ENCODE measurements at regions not wholly inside any gene's neighbourhood (a gene's known extent, or its start where the extent isn't known, plus 50 kb on each side); places are given as distances from the start of the nearest gene placed in this dataset.
"Not testable (repeated sequence)": the region's sequence is repeated elsewhere in the genome, so short reads cannot be mapped to it uniquely, and the experiment has no call there.

DNA sequence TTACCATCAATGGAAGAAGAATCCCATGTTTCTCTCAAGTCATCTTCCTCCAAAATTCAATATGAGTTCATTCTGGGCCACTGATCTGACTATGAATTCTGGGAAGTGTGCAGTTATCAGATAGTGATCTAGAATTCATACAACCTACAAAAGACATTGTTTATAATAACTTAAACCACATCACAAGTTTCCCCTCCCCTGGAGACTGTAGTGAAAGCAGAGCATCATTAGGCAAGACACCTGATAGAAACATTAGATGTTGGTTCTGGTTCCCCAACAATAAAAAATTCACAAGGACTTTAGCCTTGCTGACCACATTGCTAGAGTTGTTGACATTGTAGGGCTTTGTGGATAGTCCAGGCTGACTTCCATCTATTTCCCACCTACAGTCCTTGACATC lies 506.4 kb upstream of the JAG1 start:
- Histone ChIP-seq H3K27ac (peak overlapping the region in 3 of 10 donors; percentile 26 to 63 (median 45)), H3K4me3 (no peak overlapping the region), H3K9me3 (peaks cover 0 to 20% (median under 1%) of the 10 kb centered on the region in 11 donors), H3K36me3 (no peaks in the 10 kb centered on the region), H3K4me1 (peaks cover 0 to 18% (median 8%) of the 10 kb centered on the region in 9 donors), H3K27me3 (no peaks in the 10 kb centered on the region)
- TF ChIP-seq, protein P1, sequence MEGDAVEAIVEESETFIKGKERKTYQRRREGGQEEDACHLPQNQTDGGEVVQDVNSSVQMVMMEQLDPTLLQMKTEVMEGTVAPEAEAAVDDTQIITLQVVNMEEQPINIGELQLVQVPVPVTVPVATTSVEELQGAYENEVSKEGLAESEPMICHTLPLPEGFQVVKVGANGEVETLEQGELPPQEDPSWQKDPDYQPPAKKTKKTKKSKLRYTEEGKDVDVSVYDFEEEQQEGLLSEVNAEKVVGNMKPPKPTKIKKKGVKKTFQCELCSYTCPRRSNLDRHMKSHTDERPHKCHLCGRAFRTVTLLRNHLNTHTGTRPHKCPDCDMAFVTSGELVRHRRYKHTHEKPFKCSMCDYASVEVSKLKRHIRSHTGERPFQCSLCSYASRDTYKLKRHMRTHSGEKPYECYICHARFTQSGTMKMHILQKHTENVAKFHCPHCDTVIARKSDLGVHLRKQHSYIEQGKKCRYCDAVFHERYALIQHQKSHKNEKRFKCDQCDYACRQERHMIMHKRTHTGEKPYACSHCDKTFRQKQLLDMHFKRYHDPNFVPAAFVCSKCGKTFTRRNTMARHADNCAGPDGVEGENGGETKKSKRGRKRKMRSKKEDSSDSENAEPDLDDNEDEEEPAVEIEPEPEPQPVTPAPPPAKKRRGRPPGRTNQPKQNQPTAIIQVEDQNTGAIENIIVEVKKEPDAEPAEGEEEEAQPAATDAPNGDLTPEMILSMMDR (IDR thresholded peaks at IDR 0.05) = no peak
- DNase-seq (no peak), ATAC-seq (peak in 4 of 8 donors; percentile 38 to 68 (median 53))
- intact Hi-C loops (cut with DNase I) = loop anchor here in 1 of 10 donors (10.0 kb wide), 1 partner anchor 85 kb away; no protein-coding TSS in a partner anchor

DNA sequence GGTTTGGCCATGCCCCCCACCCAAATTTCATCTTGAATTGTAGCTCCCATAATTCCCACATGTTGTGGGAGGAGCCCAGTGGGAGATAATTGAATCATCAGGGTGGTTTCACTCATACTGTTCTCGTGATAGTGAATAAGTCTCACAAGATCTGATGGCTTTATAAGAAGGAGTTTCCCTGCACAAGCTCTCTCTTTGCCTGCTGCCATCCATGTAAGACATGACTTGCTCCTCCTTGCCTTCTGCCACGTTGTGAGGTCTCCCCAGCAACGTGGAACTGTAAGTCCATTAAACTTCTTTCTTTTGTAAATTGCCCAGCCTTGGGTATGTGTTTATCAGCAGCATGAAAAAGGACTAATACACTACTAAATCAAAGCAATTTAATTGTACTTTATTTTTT lies 507.3 kb upstream of the JAG1 start:
- not testable (repeated sequence) for H3K36me3 ChIP-seq, ATAC-seq, DNase-seq, H3K4me3 ChIP-seq, H3K27me3 ChIP-seq
- Histone ChIP-seq H3K4me1 (peaks cover 0 to 18% (median 8%) of the 10 kb centered on the region in 9 donors), H3K9me3 (peaks cover 0 to 29% (median 3%) of the 10 kb centered on the region in 11 donors), H3K27ac (peak overlapping the region in 1 of 10 donors; percentile 13)
- intact Hi-C loops (cut with DNase I) = loop anchor here in 1 of 10 donors (10.0 kb wide), 1 partner anchor 86 kb away; no protein-coding TSS in a partner anchor
- WGBS, 2 donors = 90 to 91% methylated on average over 3 of the region's 3 CpGs

DNA sequence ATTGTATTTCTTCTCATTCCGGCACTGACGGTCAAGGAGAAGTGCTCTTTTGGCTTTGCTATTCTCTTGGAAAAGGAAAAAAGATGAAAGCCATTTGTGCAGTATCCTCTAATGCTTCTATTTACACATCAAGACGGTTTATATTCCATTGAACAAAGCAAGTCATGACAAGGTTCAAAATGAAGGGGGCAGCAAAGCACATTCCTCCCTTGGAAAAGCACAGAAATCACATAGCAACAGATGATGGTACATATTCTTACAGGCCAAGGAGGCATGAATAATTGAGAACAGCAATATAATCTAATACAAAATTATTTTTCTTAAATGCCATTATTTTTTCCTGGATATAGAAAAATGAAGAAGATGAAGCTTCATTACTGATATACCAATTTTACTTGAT lies 508.2 kb upstream of the JAG1 start:
- DNase-seq (no peak), ATAC-seq (no peak)
- intact Hi-C loops (cut with DNase I) = loop anchor here in 1 of 10 donors (10.0 kb wide), 1 partner anchor 87 kb away; no protein-coding TSS in a partner anchor
- Histone ChIP-seq H3K36me3 (no peaks in the 10 kb centered on the region), H3K27me3 (no peaks in the 10 kb centered on the region), H3K4me1 (peaks cover 0 to 18% (median 8%) of the 10 kb centered on the region in 9 donors), H3K4me3 (no peak overlapping the region), H3K9me3 (peaks cover 0 to 30% (median 4%) of the 10 kb centered on the region in 11 donors), H3K27ac (no peak overlapping the region)
- WGBS, 2 donors = 98% methylated on average over 3 of the region's 3 CpGs
- TF ChIP-seq, protein P1 (IDR thresholded peaks at IDR 0.05) = no peak

DNA sequence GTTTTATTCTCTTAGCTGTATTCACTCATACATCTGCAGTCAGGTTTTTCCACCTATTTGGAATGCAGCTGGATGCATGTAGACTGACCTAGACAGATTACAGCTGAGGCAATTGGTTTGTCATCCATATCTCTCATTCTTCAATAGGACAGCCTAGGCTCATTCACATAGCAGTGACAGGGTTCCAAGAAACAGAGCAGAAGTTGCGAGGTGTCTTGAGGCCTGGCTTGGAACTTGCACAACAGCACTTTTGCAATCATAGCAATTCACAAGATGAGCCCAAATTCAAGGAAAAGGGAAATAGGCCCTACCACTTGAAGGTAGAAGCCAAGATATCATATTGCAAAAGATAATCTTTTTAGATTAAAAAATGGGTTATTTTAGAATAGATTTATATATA lies 508.9 kb upstream of the JAG1 start:
- Histone ChIP-seq H3K4me1 (peaks cover 0 to 18% (median 8%) of the 10 kb centered on the region in 9 donors), H3K4me3 (no peak overlapping the region), H3K27ac (no peak overlapping the region), H3K9me3 (peaks cover 0 to 30% (median 4%) of the 10 kb centered on the region in 11 donors), H3K27me3 (no peaks in the 10 kb centered on the region), H3K36me3 (no peaks in the 10 kb centered on the region)
- DNase-seq = no peak
- ATAC-seq = peak in 1 of 8 donors; percentile 76
- intact Hi-C loops (cut with DNase I) = loop anchor here in 1 of 10 donors (10.0 kb wide), 1 partner anchor 88 kb away; no protein-coding TSS in a partner anchor
- TF ChIP-seq, protein P1 (IDR thresholded peaks at IDR 0.05) = no peak
- 77 to 78% methylated on average over 1 of the region's 1 CpG for WGBS, 2 donors

DNA sequence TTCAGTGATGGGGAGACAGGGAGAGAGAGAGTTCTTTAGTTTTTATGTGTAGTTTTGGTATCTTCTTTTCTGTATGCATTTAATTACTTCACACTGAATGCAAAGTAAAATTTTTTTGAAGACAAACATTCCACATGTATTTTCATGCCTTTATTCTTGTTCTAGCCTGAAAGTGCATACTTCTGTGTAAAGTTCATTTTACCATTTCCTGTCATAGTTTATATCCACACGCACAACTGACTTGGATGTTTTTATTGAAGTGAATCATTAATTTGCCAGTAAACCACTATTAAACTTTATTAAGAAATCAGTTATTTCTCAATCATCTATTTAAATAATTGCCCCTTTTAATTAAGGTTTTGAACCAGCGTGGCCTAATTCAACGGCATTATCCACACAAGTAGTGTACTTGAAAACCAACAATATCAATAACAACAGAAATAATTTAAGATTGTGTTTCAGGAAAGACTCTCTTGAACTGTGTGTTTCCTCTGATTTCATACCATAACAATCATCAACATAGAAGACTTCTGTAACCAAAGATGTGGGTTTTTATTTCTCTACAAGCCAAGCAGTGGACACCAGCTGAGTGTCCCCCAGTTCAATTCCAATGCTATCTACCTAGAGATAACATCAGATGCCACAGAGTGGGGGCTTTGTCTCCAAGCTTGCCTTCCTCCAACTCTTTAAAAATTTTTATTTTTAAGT lies 512.7 kb upstream of the JAG1 start:
- intact Hi-C loops (cut with DNase I) = loop anchor here in 1 of 10 donors (10.0 kb wide), 1 partner anchor 92 kb away; no protein-coding TSS in a partner anchor
- Histone ChIP-seq H3K4me3 (no peak overlapping the region), H3K36me3 (no peaks in the 10 kb centered on the region), H3K4me1 (peaks cover 0 to 10% (median 0%) of the 10 kb centered on the region in 9 donors), H3K27me3 (no peaks in the 10 kb centered on the region), H3K9me3 (peaks cover 0 to 20% (median 4%) of the 10 kb centered on the region in 11 donors), H3K27ac (no peak overlapping the region)
- DNase-seq (no peak), ATAC-seq (no peak)
- 74 to 98% methylated on average over 3 of the region's 3 CpGs for WGBS, 2 donors
- TF ChIP-seq, protein P1 (IDR thresholded peaks at IDR 0.05) = no peak
